ENCODE measurements at regions not wholly inside any gene's neighbourhood (a gene's known extent, or its start where the extent isn't known, plus 50 kb on each side); places are given as distances from the start of the nearest gene placed in this dataset.
A peak's percentile ranks its signal among the peaks of the same experiment; 100 is the strongest.

- peak in 1 of 2 donors; percentile 0 for DNase-seq (ENCODE audit: low spot score in 2 of 2)
- no peak for FAIRE-seq
These were observed 475.2 kb upstream of the EPHA3 start for GRCh38 chr3:88632226-88632625.

GRCh38 chr3:88640581-88640980 lies 466.8 kb upstream of the EPHA3 start:
- DNase-seq (ENCODE audit: low spot score in 2 of 2) (no peak), FAIRE-seq (no peak)

- no peak for FAIRE-seq
These were observed 466.3 kb upstream of the EPHA3 start for GRCh38 chr3:88641033-88641604.

GRCh38 chr3:88657459-88657858 lies 450.0 kb upstream of the EPHA3 start:
- no peak for FAIRE-seq
- DNase-seq (ENCODE audit: low spot score in 2 of 2) = no peak

More at GRCh38 chr3:88641033-88641604, 466.3 kb upstream of the EPHA3 start:
- DNase-seq (ENCODE audit: low spot score in 2 of 2) = no peak

- no peak for FAIRE-seq
- DNase-seq (ENCODE audit: low spot score in 2 of 2) = no peak
These were observed 446.0 kb upstream of the EPHA3 start for GRCh38 chr3:88661433-88661824.

- no peak for FAIRE-seq
- no peak for DNase-seq (ENCODE audit: low spot score in 2 of 2)
These were observed 439.2 kb upstream of the EPHA3 start for GRCh38 chr3:88668180-88668579.

- no peak for FAIRE-seq
- DNase-seq (ENCODE audit: low spot score in 2 of 2) = no peak
These were observed 435.8 kb upstream of the EPHA3 start for GRCh38 chr3:88671573-88671972.

- no peak for DNase-seq (ENCODE audit: low spot score in 2 of 2)
- FAIRE-seq = no peak
These were observed 430.1 kb upstream of the EPHA3 start for GRCh38 chr3:88677298-88677697.

- FAIRE-seq (no peak), DNase-seq (ENCODE audit: low spot score in 2 of 2) (no peak)
These were observed 428.7 kb upstream of the EPHA3 start for GRCh38 chr3:88678747-88679146.

- FAIRE-seq = no peak
- DNase-seq (ENCODE audit: low spot score in 2 of 2) = no peak
These were observed 417.1 kb upstream of the EPHA3 start for GRCh38 chr3:88690287-88690686.

GRCh38 chr3:88691081-88691480 lies 416.3 kb upstream of the EPHA3 start:
- no peak for FAIRE-seq
- DNase-seq (ENCODE audit: low spot score in 2 of 2) = no peak

GRCh38 chr3:88703501-88704059 lies 403.8 kb upstream of the EPHA3 start:
- FAIRE-seq (no peak), DNase-seq (ENCODE audit: low spot score in 2 of 2) (no peak)

- FAIRE-seq = no peak
- DNase-seq (ENCODE audit: low spot score in 2 of 2) = no peak
These were observed 403.1 kb upstream of the EPHA3 start for GRCh38 chr3:88704338-88704737.

GRCh38 chr3:88707837-88708236 lies 399.6 kb upstream of the EPHA3 start:
- FAIRE-seq = no peak
- no peak for DNase-seq (ENCODE audit: low spot score in 2 of 2)

- DNase-seq (ENCODE audit: low spot score in 2 of 2) (no peak), FAIRE-seq (no peak)
These were observed 394.9 kb upstream of the EPHA3 start for GRCh38 chr3:88712552-88712951.

- no peak for FAIRE-seq
- DNase-seq (ENCODE audit: low spot score in 2 of 2) = no peak
These were observed 394.2 kb upstream of the EPHA3 start for GRCh38 chr3:88713233-88713691.

GRCh38 chr3:88725440-88726165 lies 381.8 kb upstream of the EPHA3 start:
- no peak for FAIRE-seq
- DNase-seq (ENCODE audit: low spot score in 2 of 2) = no peak

GRCh38 chr3:88732186-88732585 lies 375.2 kb upstream of the EPHA3 start:
- DNase-seq (ENCODE audit: low spot score in 2 of 2) (no peak), FAIRE-seq (no peak)

GRCh38 chr3:88742106-88742505 lies 365.3 kb upstream of the EPHA3 start:
- FAIRE-seq (no peak), DNase-seq (ENCODE audit: low spot score in 2 of 2) (no peak)

- DNase-seq (ENCODE audit: low spot score in 2 of 2) (no peak), FAIRE-seq (no peak)
These were observed 364.5 kb upstream of the EPHA3 start for GRCh38 chr3:88742674-88743507.

- FAIRE-seq (no peak), DNase-seq (ENCODE audit: low spot score in 2 of 2) (no peak)
These were observed 362.5 kb upstream of the EPHA3 start for GRCh38 chr3:88744896-88745295.
